MCF 10A (cell line): ENCODE measurements at regions not wholly inside any gene's neighbourhood (a gene's known extent, or its start where the extent isn't known, plus 50 kb on each side); places are given as distances from the start of the nearest gene placed in this dataset.

ENCODE experiments used
- BruUV-seq: library from RNA; stranded (reverse); fragments of 400-500 nt; replicated peaks from 2 replicates; lab custom pipeline; 2021; lab: Mats Ljungman, UMichigan
- CTCF ChIA-PET: fragments of 300-600 bp; sonication (Branson Sonifier 250); formaldehyde crosslinking; extraction: SDS; loops from one replicate; lab custom pipeline; 2021; ENCODE audit warnings: antibody characterized with exemption, inconsistent platforms; lab: Yijun Ruan, JAX
- POLR2A ChIA-PET: fragments of 300-600, 350-650 bp; sonication (Branson Sonifier 250); formaldehyde crosslinking; extraction: SDS; loops from one replicate; lab custom pipeline; 2020; ENCODE audit warnings: antibody characterized with exemption, inconsistent platforms; lab: Yijun Ruan, JAX
- DNase-seq: peaks from one replicate; pipeline ENCODE4 v3.0.0-alpha.2; 2018; ENCODE audit not compliant: unreplicated experiment
- H3K27ac Mint-ChIP-seq: one replicate; pipeline ENCODE4 v1.8.0; 2022; ENCODE audit warnings: mild to moderate bottlenecking, low read depth, mixed read lengths; ENCODE audit not compliant: unreplicated experiment
- H3K27me3 Mint-ChIP-seq: one replicate; pipeline ENCODE4 v1.8.0; 2022; ENCODE audit warnings: mixed read lengths; ENCODE audit not compliant: insufficient read depth, unreplicated experiment
- H3K36me3 Mint-ChIP-seq: one replicate; pipeline ENCODE4 v1.8.0; 2022; ENCODE audit warnings: mild to moderate bottlenecking, moderate library complexity, mixed read lengths; ENCODE audit not compliant: insufficient read depth, unreplicated experiment
- H3K4me1 Mint-ChIP-seq: one replicate; pipeline ENCODE4 v1.8.0; 2022; ENCODE audit warnings: mixed read lengths; ENCODE audit not compliant: insufficient read depth, unreplicated experiment
- H3K4me3 Mint-ChIP-seq: one replicate; pipeline ENCODE4 v1.8.0; 2022; ENCODE audit warnings: mild to moderate bottlenecking, moderate library complexity, mixed read lengths; ENCODE audit not compliant: unreplicated experiment
- H3K9me3 Mint-ChIP-seq: one replicate; pipeline ENCODE4 v1.8.0; 2022; ENCODE audit warnings: mixed read lengths; ENCODE audit not compliant: unreplicated experiment
- CTCF ChIP-seq: fragments of 200-600 bp; IDR thresholded peaks from one replicate; pipeline ENCODE4 v1.8.0; 2022; ENCODE audit warnings: antibody characterized with exemption, mild to moderate bottlenecking; ENCODE audit not compliant: unreplicated experiment
- intact Hi-C: fragments of 100-400 bp; cut with micrococcal nuclease; formaldehyde crosslinking; loops from 2 replicates; pipeline ENCODE4 v1.14.1; 2022

GRCh38 chr3:110473405-110473804 lies 598.2 kb upstream of the NECTIN3 start:
- no peaks in the 10 kb centered on the region for H3K9me3 Mint-ChIP-seq
- BruUV-seq = no TSS peak
- intact Hi-C loops = no loop called here
- ChIA-PET CTCF (no interaction called here), POLR2A (interaction anchor here (1.0 kb wide), 1 partner anchor 21 kb away, joined by 4 read pairs; no protein-coding TSS in a partner anchor)
- no peaks in the 10 kb centered on the region for H3K27me3 Mint-ChIP-seq
- H3K36me3 Mint-ChIP-seq = no peaks in the 10 kb centered on the region
- no peak overlapping the region for H3K4me3 Mint-ChIP-seq
- DNase-seq = no peak
- H3K4me1 Mint-ChIP-seq = no peaks in the 10 kb centered on the region
- TF ChIP-seq CTCF = no peak
- H3K27ac Mint-ChIP-seq = no peak overlapping the region

- Mint-ChIP-seq H3K9me3 (no peaks in the 10 kb centered on the region), H3K27ac (no peak overlapping the region), H3K27me3 (no peaks in the 10 kb centered on the region), H3K36me3 (no peaks in the 10 kb centered on the region), H3K4me1 (peaks cover under 1% of the 10 kb centered on the region), H3K4me3 (no peak overlapping the region)
- no peak for DNase-seq
- TF ChIP-seq CTCF = no peak
- no TSS peak for BruUV-seq
- ChIA-PET CTCF (interaction anchor here (0.6 kb wide), 1 partner anchor 19 kb away, joined by 3 read pairs; no protein-coding TSS in a partner anchor), POLR2A (interaction anchor here (0.6 kb wide), 1 partner anchor 60 kb away, joined by 4 read pairs; no protein-coding TSS in a partner anchor)
- intact Hi-C loops = no loop called here
These were observed 597.2 kb upstream of the NECTIN3 start for GRCh38 chr3:110474397-110474796.

GRCh38 chr3:110478377-110479054 lies 593.1 kb upstream of the NECTIN3 start:
- Mint-ChIP-seq H3K27ac (no peak overlapping the region), H3K9me3 (no peaks in the 10 kb centered on the region), H3K4me3 (no peak overlapping the region), H3K4me1 (peaks cover 6% of the 10 kb centered on the region), H3K36me3 (no peaks in the 10 kb centered on the region), H3K27me3 (no peaks in the 10 kb centered on the region)
- ChIA-PET POLR2A (no interaction called here), CTCF (no interaction called here)
- intact Hi-C loops = no loop called here
- BruUV-seq = no TSS peak
- no peak for TF ChIP-seq CTCF
- no peak for DNase-seq

GRCh38 chr3:110479731-110480130 lies 591.9 kb upstream of the NECTIN3 start:
- DNase-seq = no peak
- ChIA-PET CTCF (no interaction called here), POLR2A (no interaction called here)
- no TSS peak for BruUV-seq
- H3K27ac Mint-ChIP-seq = no peak overlapping the region
- peaks cover 8% of the 10 kb centered on the region for H3K9me3 Mint-ChIP-seq
- H3K36me3 Mint-ChIP-seq = no peaks in the 10 kb centered on the region
- H3K4me1 Mint-ChIP-seq = peaks cover 6% of the 10 kb centered on the region
- intact Hi-C loops = no loop called here
- no peak overlapping the region for H3K4me3 Mint-ChIP-seq
- TF ChIP-seq CTCF = no peak
- H3K27me3 Mint-ChIP-seq = no peaks in the 10 kb centered on the region
